ENCODE measurements at regions not wholly inside any gene's neighbourhood (a gene's known extent, or its start where the extent isn't known, plus 50 kb on each side); places are given as distances from the start of the nearest gene placed in this dataset.
"Not testable (repeated sequence)": the region's sequence is repeated elsewhere in the genome, so short reads cannot be mapped to it uniquely, and the experiment has no call there.

DNA sequence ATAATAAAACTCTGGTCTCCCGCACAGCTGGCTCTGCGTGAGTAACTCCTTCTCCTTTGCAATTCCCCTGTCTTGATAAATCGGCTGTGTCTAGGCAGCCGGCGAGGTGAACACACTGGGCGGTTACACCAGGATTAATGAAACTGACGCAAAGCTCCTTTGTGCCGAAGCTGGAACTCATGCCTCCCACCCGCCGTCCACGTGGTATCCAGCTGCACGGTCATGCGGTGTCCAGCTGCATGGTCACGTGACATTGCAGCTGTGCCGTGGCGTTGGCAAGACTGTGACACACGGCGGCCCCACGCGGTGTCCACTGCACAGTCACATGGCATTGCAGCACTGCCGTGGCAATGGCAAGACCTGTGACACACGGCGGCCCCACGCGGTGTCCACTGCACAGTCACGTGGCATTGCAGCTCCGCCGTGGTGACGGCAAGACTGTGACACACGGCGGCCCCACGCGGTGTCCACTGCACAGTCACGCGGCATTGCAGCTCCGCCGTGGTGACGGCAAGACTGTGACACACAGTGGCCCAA is 350.6 kb downstream of the CNTNAP3B start:
- not testable (repeated sequence) for H3K4me3 ChIP-seq (replicated peaks; ENCODE audit: low read depth, low read length); DNase-seq (ENCODE audit: extremely low read depth, low read depth)

DNA sequence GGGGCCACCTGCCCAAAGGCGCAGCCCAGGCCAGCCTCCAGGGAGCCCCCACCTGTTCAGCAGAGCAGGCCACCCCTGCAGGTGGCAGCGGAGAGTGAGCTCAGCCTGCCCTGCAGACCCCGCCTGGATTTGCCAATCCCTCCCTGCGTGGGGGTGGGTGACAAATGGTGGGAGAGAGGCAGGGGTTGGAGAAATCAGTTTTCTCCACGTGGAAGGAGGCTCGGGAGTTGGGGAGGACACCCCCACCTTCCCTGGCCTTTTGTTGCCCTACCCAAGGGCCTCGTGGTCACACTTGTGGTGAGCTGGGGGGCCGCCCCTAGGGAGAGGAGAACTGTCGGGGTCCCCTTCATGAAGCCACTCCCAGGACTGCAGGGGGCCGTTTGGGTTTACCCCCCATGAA is 351.7 kb downstream of the CNTNAP3B start:
- not testable (repeated sequence) for H3K4me3 ChIP-seq (replicated peaks; ENCODE audit: low read depth, low read length); DNase-seq (ENCODE audit: extremely low read depth, low read depth)

DNA sequence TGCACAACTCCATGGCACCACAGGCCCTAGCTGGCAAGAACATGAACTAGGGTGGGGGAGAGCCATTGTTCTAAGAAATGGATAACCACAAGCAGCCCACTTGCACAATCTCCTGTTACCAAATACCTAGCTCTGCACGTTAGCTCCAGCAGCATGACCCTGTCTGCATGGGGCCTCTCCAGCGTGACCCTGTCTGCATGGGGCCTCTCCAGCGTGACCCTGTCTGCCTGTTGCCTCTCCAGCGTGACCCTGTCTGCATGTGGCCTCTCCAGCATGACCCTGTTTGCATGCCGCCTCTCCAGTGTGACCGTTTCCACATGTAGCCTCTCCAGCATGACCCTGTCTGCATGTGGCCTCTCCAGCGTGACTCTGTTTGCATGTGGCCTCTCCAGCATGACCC is 356.7 kb downstream of the CNTNAP3B start:
- not testable (repeated sequence) for DNase-seq (ENCODE audit: extremely low read depth, low read depth)

DNA sequence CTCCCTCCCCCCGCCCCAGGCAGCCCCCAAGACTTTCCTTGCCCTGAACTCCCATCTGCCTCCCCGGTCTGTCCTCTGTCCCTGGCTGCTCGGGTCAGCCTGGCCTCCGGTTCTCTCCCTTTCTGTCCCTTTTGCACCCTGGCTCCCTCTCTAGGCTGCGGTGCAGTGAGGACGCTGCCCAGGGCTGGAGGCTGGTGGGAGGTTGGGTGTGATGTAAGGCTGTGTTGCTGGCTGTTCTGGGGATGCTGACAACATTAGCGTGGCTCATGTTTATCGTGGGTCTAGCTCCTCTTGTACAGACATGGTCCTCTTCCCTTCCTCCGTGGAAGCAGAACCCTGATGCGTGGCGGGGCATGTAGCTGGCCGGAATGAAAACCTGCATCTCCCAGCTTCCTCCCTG is 357.5 kb downstream of the CNTNAP3B start:
- DNase-seq (ENCODE audit: extremely low read depth, low read depth); H3K4me3 ChIP-seq (replicated peaks; ENCODE audit: low read depth, low read length): not testable (repeated sequence)

More for the DNA sequence above, 356.7 kb downstream of the CNTNAP3B start:
- H3K4me3 ChIP-seq (replicated peaks; ENCODE audit: low read depth, low read length) = not testable (repeated sequence)

DNA sequence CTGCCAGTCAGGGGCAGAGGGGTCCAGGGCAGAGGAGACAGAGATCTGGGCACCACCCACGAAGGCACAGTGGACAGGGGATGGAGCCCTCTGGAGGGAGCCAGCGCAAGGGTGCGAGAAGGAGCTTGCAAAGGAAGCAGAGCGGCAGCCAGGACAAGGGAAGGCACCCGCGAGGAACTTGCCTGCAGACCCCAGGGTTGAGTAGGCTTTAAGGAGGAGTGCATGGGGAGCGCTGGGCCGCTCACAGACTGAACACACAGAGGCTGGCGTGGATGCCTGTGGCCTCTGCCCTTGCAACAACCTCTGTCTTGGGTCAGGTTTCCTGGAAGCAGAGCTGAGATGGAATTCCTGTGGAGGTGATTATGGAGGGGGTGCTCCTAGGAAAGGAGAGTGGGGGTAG is 374.4 kb downstream of the CNTNAP3B start:
- not testable (repeated sequence) for DNase-seq (ENCODE audit: extremely low read depth, low read depth); H3K4me3 ChIP-seq (replicated peaks; ENCODE audit: low read depth, low read length)

DNA sequence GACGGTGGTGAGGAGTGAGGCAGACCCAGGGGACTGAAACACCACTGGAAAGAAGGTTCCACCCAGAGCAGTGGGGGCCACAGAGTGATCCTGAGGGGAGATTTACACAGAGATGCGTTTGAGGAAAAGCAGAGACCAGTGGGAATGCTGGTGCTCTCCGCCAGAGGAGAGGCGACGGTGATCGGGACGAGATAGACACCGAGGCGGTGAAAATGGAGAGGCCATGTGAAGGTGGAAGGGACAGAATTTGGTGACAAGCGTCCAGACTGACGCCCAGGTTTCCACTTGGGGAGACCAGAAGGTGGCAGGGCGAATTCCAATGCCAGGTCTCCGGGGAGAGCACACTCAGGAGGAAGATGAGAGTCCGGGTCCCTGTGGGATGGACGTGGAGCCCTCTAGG is 374.8 kb downstream of the CNTNAP3B start:
- not testable (repeated sequence) for DNase-seq (ENCODE audit: extremely low read depth, low read depth); H3K4me3 ChIP-seq (replicated peaks; ENCODE audit: low read depth, low read length)

DNA sequence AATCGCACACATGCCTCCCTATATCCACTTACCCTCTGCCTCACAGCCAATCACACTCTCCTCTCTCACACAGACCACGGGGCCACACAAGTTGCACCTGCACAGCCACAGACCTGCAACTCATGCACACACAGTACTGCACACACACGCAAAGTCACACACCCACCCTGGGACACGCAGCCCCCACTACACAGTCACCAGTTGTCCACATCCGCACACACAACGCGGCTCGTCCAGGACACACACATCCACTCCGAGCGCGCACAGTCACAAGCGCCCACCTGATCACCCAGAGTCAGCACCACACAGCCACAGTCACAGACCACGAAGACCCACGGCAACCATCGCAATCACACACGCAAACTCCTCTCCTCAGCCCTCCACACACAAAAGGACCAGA is 387.3 kb downstream of the CNTNAP3B start:
- H3K4me3 ChIP-seq (replicated peaks; ENCODE audit: low read depth, low read length); DNase-seq (ENCODE audit: extremely low read depth, low read depth): not testable (repeated sequence)

DNA sequence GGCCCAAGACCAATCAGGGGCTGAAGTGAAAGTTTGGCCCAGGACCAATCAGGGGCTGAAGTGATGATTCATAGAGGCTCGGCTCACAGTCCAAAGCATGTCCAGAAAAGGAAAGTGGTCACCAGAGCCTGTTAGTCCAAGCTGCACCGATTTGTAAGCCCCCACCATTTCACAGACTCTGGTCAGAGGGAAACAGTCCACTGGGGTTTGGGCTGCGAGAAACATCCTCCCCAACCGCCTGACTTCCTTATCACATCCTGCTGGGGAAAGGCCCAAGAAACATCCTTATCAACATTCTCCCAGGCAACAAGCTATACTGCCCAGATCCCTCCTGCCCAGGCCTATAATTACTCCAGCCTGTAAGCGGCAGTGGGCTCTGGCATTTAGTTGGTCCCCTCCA is 388.1 kb downstream of the CNTNAP3B start:
- not testable (repeated sequence) for H3K4me3 ChIP-seq (replicated peaks; ENCODE audit: low read depth, low read length); DNase-seq (ENCODE audit: extremely low read depth, low read depth)

DNA sequence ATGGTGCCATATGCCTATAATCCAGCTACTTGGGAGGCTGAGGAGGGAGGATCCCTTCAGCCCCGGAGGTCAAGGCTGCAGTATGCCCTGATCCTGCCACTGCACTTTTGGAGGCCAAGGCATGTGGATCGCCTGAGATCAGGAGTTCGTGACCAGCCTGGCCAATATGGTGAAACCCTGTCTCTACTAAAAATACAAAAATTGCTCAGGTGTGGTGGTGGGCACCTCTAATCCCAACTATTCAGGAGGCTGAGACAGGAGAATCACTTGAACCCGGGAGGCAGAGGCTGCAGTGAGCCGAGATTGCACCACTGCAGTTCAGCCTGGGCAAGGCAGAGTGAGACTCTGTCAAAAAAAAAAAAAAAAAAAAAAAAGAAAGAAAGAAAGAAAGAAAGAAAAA is 390.5 kb downstream of the CNTNAP3B start:
- H3K4me3 ChIP-seq (replicated peaks; ENCODE audit: low read depth, low read length); DNase-seq (ENCODE audit: extremely low read depth, low read depth): not testable (repeated sequence)

DNA sequence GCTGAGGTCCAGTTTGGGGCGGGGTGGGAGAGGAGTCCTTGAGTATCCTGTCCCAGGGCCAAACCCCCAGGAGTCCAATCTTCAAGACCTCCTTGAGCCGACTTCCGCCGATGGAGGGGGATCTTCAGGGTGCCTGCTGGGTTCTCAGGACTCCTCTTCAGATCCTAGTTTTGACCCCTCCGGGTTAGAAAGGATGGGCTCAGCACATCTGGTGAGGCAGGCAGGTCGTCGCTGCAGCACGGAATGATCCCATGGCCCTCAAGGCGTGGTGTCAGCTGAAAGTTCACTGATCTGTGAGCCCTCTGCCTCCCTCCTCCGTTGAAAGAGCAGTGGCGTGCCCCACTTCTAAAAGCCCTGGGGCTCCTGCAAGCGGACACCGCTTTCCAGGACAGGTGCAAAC is 430.0 kb downstream of the CNTNAP3B start:
- DNase-seq (ENCODE audit: extremely low read depth, low read depth); H3K4me3 ChIP-seq (replicated peaks; ENCODE audit: low read depth, low read length): not testable (repeated sequence)

DNA sequence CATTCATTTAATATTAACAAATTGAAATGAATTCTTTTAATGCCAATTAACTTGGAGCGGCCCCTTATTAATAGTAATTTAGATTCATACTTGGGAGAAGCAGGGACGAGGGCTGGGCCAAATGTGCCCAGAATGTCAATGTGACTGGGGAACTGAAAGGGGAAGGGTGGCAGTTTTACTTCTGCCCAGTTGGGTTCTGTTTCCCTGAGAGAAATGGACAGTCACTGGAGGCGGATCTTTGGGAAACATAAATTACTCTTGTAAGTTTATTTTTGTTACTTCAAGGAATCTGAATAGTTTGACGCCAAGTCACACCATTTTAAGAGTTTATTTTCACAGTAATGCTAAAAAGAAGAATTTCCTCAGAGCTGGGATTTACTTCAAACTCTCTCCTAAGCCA is 432.1 kb downstream of the CNTNAP3B start:
- DNase-seq (ENCODE audit: extremely low read depth, low read depth); H3K4me3 ChIP-seq (replicated peaks; ENCODE audit: low read depth, low read length): not testable (repeated sequence)

DNA sequence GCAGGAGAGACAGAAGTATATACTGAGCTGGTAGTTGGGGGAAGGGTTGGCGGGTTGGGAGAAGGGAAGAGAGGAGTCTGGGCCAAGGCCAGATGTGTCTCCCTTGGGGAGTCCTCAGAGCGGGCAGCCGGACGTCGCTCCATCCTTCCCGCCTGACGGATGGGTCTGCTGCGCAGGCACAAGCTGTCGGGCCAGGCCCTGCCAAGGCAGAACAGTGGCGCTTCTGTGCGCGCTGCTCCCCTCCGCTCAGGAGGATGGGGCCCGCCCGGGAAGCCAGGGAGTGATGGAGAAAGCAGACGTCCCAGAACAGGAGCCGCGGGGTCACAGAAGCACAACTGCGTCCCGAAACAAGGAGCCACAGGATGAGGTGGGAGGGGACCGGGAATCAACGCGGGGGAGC is 449.9 kb downstream of the CNTNAP3B start:
- H3K4me3 ChIP-seq (replicated peaks; ENCODE audit: low read depth, low read length); DNase-seq (ENCODE audit: extremely low read depth, low read depth): not testable (repeated sequence)

DNA sequence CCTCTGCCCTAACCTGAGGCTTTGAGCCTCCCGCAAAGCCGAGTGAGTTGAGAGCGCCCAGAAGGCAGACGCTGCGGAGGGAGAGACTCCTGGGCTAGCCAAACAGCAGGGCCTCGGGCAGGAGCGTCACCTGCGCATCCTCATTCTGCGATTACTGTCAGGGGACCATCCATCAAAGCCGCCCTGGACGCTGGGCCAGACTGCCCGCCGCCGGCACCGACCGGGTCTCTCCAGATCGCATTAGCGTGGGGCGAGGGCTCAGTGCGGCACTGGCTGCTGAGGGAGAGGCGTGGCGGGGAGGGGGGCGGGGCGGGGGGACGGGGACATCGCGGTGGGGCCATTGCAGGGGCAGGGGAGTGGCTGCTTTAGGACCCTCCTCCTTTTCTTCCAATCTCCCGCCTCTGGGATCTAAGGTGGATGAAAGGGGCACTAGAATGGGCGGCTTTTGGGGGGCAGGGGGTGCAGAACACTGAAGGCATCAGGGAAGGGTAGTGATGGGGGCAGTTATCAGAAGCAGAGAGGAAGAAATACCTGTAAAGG is 465.7 kb downstream of the CNTNAP3B start:
- H3K4me3 ChIP-seq (replicated peaks; ENCODE audit: low read depth, low read length); DNase-seq (ENCODE audit: extremely low read depth, low read depth): not testable (repeated sequence)

DNA sequence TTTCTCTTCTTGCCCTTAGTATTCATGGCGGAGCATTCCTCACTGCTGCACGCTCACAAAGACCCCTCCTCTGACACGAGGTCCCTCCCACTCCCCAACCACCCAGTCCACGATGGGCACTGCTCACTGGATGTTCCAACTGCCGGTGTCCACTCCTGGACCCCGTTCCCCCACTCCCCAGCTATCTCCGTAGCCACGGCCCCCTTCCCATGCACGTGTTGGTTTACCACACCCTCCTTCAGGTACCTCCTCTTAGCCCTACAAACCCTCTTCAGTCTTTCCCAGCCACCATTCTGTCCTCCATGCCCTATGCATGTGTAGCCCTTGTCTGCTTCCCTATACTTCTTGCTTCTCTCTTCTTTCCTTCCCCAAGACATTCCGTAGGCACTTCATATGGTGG is 469.6 kb upstream of the ZNG1F start:
- not testable (repeated sequence) for H3K4me3 ChIP-seq (replicated peaks; ENCODE audit: low read depth, low read length); DNase-seq (ENCODE audit: extremely low read depth, low read depth)

DNA sequence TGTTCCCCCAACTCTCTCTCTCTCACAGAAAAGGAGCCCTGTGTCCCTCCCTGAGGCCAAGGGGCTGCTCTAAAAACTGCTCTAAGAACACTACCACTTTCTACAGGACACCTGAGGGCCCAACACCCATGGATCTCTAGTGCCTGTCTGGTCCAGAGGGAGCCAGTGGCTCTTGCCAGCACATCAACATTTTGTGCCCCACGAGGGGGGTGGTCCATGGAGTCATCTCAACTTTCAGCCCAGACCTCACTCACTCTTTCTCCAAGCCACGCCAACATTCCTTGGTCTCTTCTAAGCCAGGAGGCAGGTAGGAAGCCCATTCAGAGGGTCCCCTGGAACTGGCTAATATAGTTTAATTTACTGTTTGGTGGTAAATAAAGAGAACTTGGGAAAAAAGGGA is 469.0 kb upstream of the ZNG1F start:
- H3K4me3 ChIP-seq (replicated peaks; ENCODE audit: low read depth, low read length); DNase-seq (ENCODE audit: extremely low read depth, low read depth): not testable (repeated sequence)

DNA sequence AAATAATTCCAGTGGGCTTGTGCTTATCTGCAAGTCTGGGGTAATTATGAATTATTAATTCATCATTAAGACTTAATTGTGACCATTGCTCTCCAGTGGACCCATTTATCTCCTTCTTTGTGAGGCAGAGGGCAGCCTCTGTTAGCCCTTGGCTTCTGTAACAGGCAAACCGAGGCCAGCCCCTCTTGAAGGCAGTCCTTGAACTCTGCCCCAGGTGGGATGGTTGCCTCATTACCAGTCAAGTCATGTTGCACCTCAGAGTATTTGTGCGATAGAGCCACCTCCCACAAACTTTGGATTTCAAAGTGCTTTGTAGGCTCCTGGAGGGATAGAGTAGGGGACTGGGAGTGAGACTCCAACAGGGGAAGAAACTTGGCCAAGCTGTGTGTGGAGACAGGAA is 468.0 kb upstream of the ZNG1F start:
- not testable (repeated sequence) for H3K4me3 ChIP-seq (replicated peaks; ENCODE audit: low read depth, low read length); DNase-seq (ENCODE audit: extremely low read depth, low read depth)

DNA sequence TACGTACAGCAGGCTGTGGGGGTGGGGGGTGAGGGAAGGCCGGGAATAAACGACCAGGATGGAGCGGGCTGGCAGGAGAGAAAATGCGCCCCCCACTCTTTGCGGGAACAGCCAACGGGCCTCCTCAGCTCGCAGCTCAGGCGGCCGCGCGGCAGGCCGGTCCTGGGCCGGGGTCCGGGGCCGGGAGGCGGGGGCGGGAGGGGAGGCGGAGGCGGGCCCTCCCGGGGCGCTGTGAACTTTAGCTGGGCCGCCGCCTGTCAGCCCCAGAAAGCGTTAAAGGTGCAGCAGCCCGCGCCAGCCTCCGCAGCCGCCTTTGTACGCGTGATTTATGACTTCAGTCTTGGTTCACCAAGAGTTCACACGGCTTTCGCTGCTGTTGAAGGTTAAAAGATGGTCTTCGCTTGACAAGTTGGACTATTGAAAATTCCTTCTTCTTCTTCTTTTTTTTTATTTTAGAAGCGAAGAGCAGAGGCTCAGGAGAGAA is 466.0 kb upstream of the ZNG1F start:
- H3K4me3 ChIP-seq (replicated peaks; ENCODE audit: low read depth, low read length); DNase-seq (ENCODE audit: extremely low read depth, low read depth): not testable (repeated sequence)

DNA sequence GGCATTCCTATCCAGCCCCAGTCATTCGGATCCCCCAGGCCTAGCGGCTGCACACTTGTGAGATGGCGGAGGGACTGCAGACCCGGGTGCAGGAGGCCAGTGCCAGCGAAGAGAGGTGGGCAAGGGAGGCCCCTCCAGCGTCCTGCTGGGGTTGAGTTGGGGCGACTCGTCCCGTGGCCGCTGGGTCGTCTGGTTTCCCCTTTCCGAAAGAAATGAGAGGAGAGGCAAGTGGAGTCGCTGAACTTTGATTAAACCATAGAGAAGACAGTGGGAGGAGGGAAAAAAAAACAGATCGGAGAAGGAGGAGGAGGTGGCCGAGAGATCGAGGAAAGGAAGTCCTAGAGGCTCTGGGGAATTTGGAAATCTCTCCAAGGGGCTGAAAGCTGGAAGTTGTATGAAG is 465.2 kb upstream of the ZNG1F start:
- DNase-seq (ENCODE audit: extremely low read depth, low read depth); H3K4me3 ChIP-seq (replicated peaks; ENCODE audit: low read depth, low read length): not testable (repeated sequence)

DNA sequence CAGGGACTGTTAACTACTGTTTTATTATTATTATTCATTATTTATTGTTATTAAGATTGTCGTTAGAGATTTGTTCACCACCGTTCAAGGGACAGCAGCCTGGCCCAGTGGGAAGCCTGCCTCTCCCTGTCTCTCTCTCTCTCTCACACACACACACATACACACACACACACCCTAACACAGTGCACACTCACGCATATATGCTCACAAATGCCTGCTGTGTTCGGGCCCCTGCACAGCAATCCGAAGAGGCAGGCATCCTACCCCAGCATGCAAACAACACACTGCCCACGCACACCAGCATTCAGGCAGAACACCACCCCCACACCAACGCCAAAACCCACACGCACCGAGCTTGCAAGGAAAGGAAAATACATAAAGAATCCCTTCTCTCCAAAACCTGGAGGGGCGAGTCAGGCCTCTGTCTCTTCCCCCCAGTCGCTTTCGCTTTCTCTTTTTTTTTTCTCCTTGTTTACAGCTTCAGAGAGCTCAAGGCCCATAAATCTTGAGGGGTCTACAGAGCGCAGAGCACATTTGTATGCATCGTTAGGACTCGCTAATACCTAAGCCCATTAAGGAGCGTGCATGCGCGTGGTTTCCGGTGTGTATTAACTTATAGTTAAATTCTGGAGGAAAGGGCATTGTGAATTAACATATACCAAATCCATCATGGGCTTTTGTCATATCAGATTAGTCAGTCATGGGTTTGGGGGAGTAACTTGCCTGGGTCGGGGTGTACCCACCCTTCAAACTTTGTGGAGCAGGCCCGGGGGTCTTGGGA is 464.6 kb upstream of the ZNG1F start:
- H3K4me3 ChIP-seq (replicated peaks; ENCODE audit: low read depth, low read length); DNase-seq (ENCODE audit: extremely low read depth, low read depth): not testable (repeated sequence)
